HG03439 (cell line): ENCODE measurements at regions not wholly inside any gene's neighbourhood (a gene's known extent, or its start where the extent isn't known, plus 50 kb on each side); places are given as distances from the start of the nearest gene placed in this dataset.

Experiments used
- ATAC-seq: cut with Tn5 transposase; IDR thresholded peaks from one replicate; pipeline ENCODE4 v1.9.1; 2021; ENCODE audit warnings: mild to moderate bottlenecking, moderate library complexity; ENCODE audit not compliant: unreplicated experiment

- ATAC-seq = peak; percentile 39
Measured at GRCh38 chr2:144248350-144249034, 271.4 kb downstream of the ZEB2 start.

- ATAC-seq = no peak
Measured at GRCh38 chr2:144244938-144245337, 275.0 kb downstream of the ZEB2 start.

GRCh38 chr2:144242311-144242710 is 277.6 kb downstream of the ZEB2 start:
- no peak for ATAC-seq

- ATAC-seq = no peak
Measured at GRCh38 chr2:144241801-144242200, 278.1 kb downstream of the ZEB2 start.

GRCh38 chr2:144240656-144241339 is 279.1 kb downstream of the ZEB2 start:
- peak; percentile 83 for ATAC-seq

GRCh38 chr2:144239726-144240125 is 280.2 kb downstream of the ZEB2 start:
- no peak for ATAC-seq

- no peak for ATAC-seq
Measured at GRCh38 chr2:144239306-144239705, 280.6 kb downstream of the ZEB2 start.

GRCh38 chr2:144237830-144238627 is 281.9 kb downstream of the ZEB2 start:
- no peak for ATAC-seq

- ATAC-seq = no peak
Measured at GRCh38 chr2:144237108-144237507, 282.8 kb downstream of the ZEB2 start.

GRCh38 chr2:144235050-144235449 is 284.9 kb downstream of the ZEB2 start:
- no peak for ATAC-seq

- ATAC-seq = no peak
Measured at GRCh38 chr2:144234542-144234871, 285.4 kb downstream of the ZEB2 start.

- no peak for ATAC-seq
Measured at GRCh38 chr2:144233733-144234541, 286.0 kb downstream of the ZEB2 start.

GRCh38 chr2:144233317-144233716 is 286.6 kb downstream of the ZEB2 start:
- ATAC-seq = no peak

- ATAC-seq = no peak
Measured at GRCh38 chr2:144230448-144231085, 289.4 kb downstream of the ZEB2 start.

GRCh38 chr2:144230033-144230432 is 289.9 kb downstream of the ZEB2 start:
- ATAC-seq = no peak

- ATAC-seq = no peak
Measured at GRCh38 chr2:144229296-144229695, 290.6 kb downstream of the ZEB2 start.

GRCh38 chr2:144227427-144228105 is 292.4 kb downstream of the ZEB2 start:
- ATAC-seq = no peak

- no peak for ATAC-seq
Measured at GRCh38 chr2:144225076-144225475, 294.8 kb downstream of the ZEB2 start.

- ATAC-seq = no peak
Measured at GRCh38 chr2:144224472-144224871, 295.4 kb downstream of the ZEB2 start.

GRCh38 chr2:144219979-144220378 is 299.9 kb downstream of the ZEB2 start:
- no peak for ATAC-seq
